ENCODE measurements at regions not wholly inside any gene's neighbourhood (a gene's known extent, or its start where the extent isn't known, plus 50 kb on each side); places are given as distances from the start of the nearest gene placed in this dataset.

GRCh38 chr2:226031647-226032501 is 632.4 kb downstream of the NYAP2 start:
- Histone ChIP-seq H3K4me1 (ENCODE audit: control insufficient read depth, insufficient read depth, low read length) (peaks cover 10% of the 10 kb centered on the region), H3K9ac (ENCODE audit: low read depth, low read length) (no peak overlapping the region), H3K36me3 (ENCODE audit: control insufficient read depth, insufficient read depth, low read length) (no peaks in the 10 kb centered on the region), H3K4me3 (ENCODE audit: low read depth, low read length) (peak overlapping the region; percentile 76), H3K9me3 (ENCODE audit: control insufficient read depth, insufficient read depth, low read length) (no peaks in the 10 kb centered on the region), H3K27me3 (ENCODE audit: control insufficient read depth, insufficient read depth, low read length) (peaks cover 10% of the 10 kb centered on the region)

- no peaks in the 10 kb centered on the region for H3K9me3 ChIP-seq (ENCODE audit: control insufficient read depth, insufficient read depth, low read length)
These were observed 631.5 kb downstream of the NYAP2 start for GRCh38 chr2:226030788-226031646.

DNA sequence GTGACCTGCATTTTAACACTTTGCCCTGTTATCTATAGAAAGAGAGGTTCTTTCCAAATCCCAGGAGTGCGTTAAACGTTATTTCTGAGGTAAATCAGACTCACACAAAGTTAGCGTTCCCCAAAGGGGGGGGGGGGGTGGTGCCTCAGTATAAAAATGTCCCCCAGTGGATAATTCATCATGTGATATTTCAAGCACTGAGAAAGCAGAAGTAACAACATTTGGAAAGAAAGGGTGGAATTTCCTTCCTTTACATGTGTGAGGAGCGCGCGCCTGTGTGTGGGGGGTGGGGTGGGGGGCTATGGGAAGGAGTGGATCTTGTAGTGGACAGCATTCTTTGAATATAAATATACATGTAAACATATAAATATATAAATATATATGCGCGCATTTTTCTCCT is 630.9 kb downstream of the NYAP2 start:
- Histone ChIP-seq H3K4me3 (ENCODE audit: low read depth, low read length) (peak overlapping the region; percentile 76), H3K4me1 (ENCODE audit: control insufficient read depth, insufficient read depth, low read length) (peaks cover 10% of the 10 kb centered on the region), H3K9me3 (ENCODE audit: control insufficient read depth, insufficient read depth, low read length) (no peaks in the 10 kb centered on the region), H3K27me3 (ENCODE audit: control insufficient read depth, insufficient read depth, low read length) (peaks cover 10% of the 10 kb centered on the region), H3K9ac (ENCODE audit: low read depth, low read length) (no peak overlapping the region), H3K36me3 (ENCODE audit: control insufficient read depth, insufficient read depth, low read length) (no peaks in the 10 kb centered on the region)

More at GRCh38 chr2:226030788-226031646, 631.5 kb downstream of the NYAP2 start:
- H3K9ac ChIP-seq (ENCODE audit: low read depth, low read length) = peak overlapping the region; percentile 82
- peaks cover 10% of the 10 kb centered on the region for H3K27me3 ChIP-seq (ENCODE audit: control insufficient read depth, insufficient read depth, low read length)
- peaks cover 10% of the 10 kb centered on the region for H3K4me1 ChIP-seq (ENCODE audit: control insufficient read depth, insufficient read depth, low read length)
- H3K4me3 ChIP-seq (ENCODE audit: low read depth, low read length) = peak overlapping the region; percentile 76
- H3K36me3 ChIP-seq (ENCODE audit: control insufficient read depth, insufficient read depth, low read length) = no peaks in the 10 kb centered on the region

GRCh38 chr2:226023946-226024345 is 624.4 kb downstream of the NYAP2 start:
- no peaks in the 10 kb centered on the region for H3K9me3 ChIP-seq (ENCODE audit: control insufficient read depth, insufficient read depth, low read length)
- no peak overlapping the region for H3K9ac ChIP-seq (ENCODE audit: low read depth, low read length)
- no peaks in the 10 kb centered on the region for H3K27me3 ChIP-seq (ENCODE audit: control insufficient read depth, insufficient read depth, low read length)
- H3K36me3 ChIP-seq (ENCODE audit: control insufficient read depth, insufficient read depth, low read length) = no peaks in the 10 kb centered on the region
- H3K4me3 ChIP-seq (ENCODE audit: low read depth, low read length) = no peak overlapping the region
- H3K4me1 ChIP-seq (ENCODE audit: control insufficient read depth, insufficient read depth, low read length) = no peaks in the 10 kb centered on the region

- no peak overlapping the region for H3K9ac ChIP-seq (ENCODE audit: low read depth, low read length)
- no peaks in the 10 kb centered on the region for H3K4me1 ChIP-seq (ENCODE audit: control insufficient read depth, insufficient read depth, low read length)
- no peaks in the 10 kb centered on the region for H3K27me3 ChIP-seq (ENCODE audit: control insufficient read depth, insufficient read depth, low read length)
- H3K4me3 ChIP-seq (ENCODE audit: low read depth, low read length) = no peak overlapping the region
- no peaks in the 10 kb centered on the region for H3K9me3 ChIP-seq (ENCODE audit: control insufficient read depth, insufficient read depth, low read length)
- H3K36me3 ChIP-seq (ENCODE audit: control insufficient read depth, insufficient read depth, low read length) = no peaks in the 10 kb centered on the region
These were observed 623.9 kb downstream of the NYAP2 start for GRCh38 chr2:226023383-226023782.

GRCh38 chr2:226020956-226021355 is 621.4 kb downstream of the NYAP2 start:
- Histone ChIP-seq H3K9ac (ENCODE audit: low read depth, low read length) (no peak overlapping the region), H3K4me3 (ENCODE audit: low read depth, low read length) (no peak overlapping the region), H3K36me3 (ENCODE audit: control insufficient read depth, insufficient read depth, low read length) (no peaks in the 10 kb centered on the region), H3K9me3 (ENCODE audit: control insufficient read depth, insufficient read depth, low read length) (no peaks in the 10 kb centered on the region), H3K27me3 (ENCODE audit: control insufficient read depth, insufficient read depth, low read length) (no peaks in the 10 kb centered on the region), H3K4me1 (ENCODE audit: control insufficient read depth, insufficient read depth, low read length) (no peaks in the 10 kb centered on the region)

GRCh38 chr2:226020176-226020575 is 620.7 kb downstream of the NYAP2 start:
- no peak overlapping the region for H3K9ac ChIP-seq (ENCODE audit: low read depth, low read length)
- H3K4me3 ChIP-seq (ENCODE audit: low read depth, low read length) = no peak overlapping the region
- no peaks in the 10 kb centered on the region for H3K9me3 ChIP-seq (ENCODE audit: control insufficient read depth, insufficient read depth, low read length)
- no peaks in the 10 kb centered on the region for H3K36me3 ChIP-seq (ENCODE audit: control insufficient read depth, insufficient read depth, low read length)
- H3K4me1 ChIP-seq (ENCODE audit: control insufficient read depth, insufficient read depth, low read length) = no peaks in the 10 kb centered on the region
- no peaks in the 10 kb centered on the region for H3K27me3 ChIP-seq (ENCODE audit: control insufficient read depth, insufficient read depth, low read length)

DNA sequence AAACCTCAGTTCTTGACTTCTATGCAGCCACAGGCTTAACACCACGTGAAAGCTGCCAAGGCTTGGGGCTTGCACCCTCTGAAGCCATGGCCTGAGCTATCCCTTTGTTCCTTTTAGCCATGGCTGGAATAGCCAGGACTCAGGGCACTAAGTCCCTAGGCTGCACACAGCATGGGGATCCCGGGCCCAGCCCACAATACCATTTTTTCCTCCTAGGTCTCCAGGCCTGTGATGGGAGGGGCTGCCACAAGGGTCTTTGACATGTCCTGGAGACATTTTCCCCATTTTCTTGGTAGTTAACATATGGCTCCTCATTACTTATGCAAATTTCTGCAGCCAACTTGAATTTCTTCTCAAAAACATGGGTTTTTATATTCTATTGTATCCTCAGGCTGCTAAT is 619.1 kb downstream of the NYAP2 start:
- Histone ChIP-seq H3K36me3 (ENCODE audit: control insufficient read depth, insufficient read depth, low read length) (no peaks in the 10 kb centered on the region), H3K27me3 (ENCODE audit: control insufficient read depth, insufficient read depth, low read length) (no peaks in the 10 kb centered on the region), H3K9ac (ENCODE audit: low read depth, low read length) (no peak overlapping the region), H3K9me3 (ENCODE audit: control insufficient read depth, insufficient read depth, low read length) (no peaks in the 10 kb centered on the region), H3K4me3 (ENCODE audit: low read depth, low read length) (no peak overlapping the region), H3K4me1 (ENCODE audit: control insufficient read depth, insufficient read depth, low read length) (no peaks in the 10 kb centered on the region)

DNA sequence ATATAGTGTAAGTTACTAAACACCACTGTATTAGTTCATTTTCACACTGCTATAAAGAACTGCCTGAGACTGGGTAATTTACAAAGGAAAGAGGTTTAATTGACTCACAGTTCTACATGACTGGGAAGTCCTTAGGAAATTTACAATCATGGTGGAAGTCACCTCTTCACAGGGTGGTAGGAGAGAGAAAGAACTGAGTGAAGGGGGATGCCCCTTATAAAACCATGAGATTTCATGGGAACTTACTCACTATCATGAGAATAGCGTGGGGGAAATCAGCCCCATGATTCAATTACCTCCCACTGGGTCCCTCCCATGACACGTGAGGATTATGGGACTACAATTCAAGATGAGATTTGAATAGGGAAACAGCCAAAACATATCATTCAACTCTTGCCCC is 618.0 kb downstream of the NYAP2 start:
- Histone ChIP-seq H3K36me3 (ENCODE audit: control insufficient read depth, insufficient read depth, low read length) (no peaks in the 10 kb centered on the region), H3K4me3 (ENCODE audit: low read depth, low read length) (no peak overlapping the region), H3K9ac (ENCODE audit: low read depth, low read length) (no peak overlapping the region), H3K27me3 (ENCODE audit: control insufficient read depth, insufficient read depth, low read length) (no peaks in the 10 kb centered on the region), H3K9me3 (ENCODE audit: control insufficient read depth, insufficient read depth, low read length) (no peaks in the 10 kb centered on the region), H3K4me1 (ENCODE audit: control insufficient read depth, insufficient read depth, low read length) (no peaks in the 10 kb centered on the region)

DNA sequence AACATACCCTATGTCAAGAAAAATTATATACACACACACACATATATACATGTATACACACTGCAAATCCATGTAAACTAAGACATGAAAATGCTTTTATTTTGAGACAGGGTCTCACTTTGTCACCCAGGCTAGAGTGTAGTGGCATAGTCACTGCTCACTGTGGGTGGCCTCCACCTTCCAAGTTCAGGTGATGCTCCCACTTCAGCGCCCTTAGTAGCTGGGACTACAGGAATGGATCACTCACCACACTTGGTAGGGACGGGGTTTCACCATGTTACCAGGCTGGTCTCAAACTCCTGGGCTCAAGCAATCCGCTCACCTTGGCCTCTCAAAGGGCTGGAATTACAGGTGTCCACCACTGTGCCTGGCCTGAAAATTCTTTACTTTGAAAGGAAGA is 617.6 kb downstream of the NYAP2 start:
- Histone ChIP-seq H3K36me3 (ENCODE audit: control insufficient read depth, insufficient read depth, low read length) (no peaks in the 10 kb centered on the region), H3K9ac (ENCODE audit: low read depth, low read length) (no peak overlapping the region), H3K4me3 (ENCODE audit: low read depth, low read length) (no peak overlapping the region), H3K4me1 (ENCODE audit: control insufficient read depth, insufficient read depth, low read length) (no peaks in the 10 kb centered on the region), H3K27me3 (ENCODE audit: control insufficient read depth, insufficient read depth, low read length) (no peaks in the 10 kb centered on the region), H3K9me3 (ENCODE audit: control insufficient read depth, insufficient read depth, low read length) (no peaks in the 10 kb centered on the region)

DNA sequence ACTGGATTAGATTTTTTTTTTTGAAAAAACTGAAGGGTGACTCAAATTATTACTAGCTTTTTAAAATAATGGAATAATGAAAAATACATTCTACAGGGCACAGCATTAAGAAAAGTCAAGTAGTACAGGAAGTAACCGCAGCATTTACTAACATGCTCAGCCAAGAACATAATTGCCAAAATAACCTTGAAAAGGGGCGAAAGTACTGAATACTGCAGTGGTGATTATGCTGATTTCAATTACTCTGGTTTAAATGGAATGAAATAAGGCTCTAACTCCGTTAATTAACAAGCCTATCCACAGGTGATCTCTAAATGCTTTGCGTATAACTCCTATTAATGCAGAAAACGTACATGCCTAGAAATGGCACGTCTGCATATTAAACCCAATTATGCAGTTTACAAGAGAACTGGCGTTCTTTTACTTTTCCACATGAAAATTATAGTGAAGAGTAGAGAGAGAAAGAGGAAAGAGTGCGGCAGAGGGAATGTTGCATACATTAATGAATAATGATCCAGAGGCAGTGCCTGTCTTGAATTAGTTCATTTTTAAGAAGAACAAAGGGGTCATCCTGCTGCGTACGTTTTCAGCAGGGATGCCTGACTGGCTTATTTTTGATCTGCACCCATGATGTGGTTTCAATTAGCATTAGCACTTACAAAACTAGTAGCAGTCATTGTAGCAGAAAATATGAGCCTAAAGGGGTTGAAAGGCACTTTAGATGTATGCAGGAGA is 612.4 kb downstream of the NYAP2 start:
- Histone ChIP-seq H3K4me3 (ENCODE audit: low read depth, low read length) (no peak overlapping the region), H3K9me3 (ENCODE audit: control insufficient read depth, insufficient read depth, low read length) (no peaks in the 10 kb centered on the region), H3K9ac (ENCODE audit: low read depth, low read length) (no peak overlapping the region), H3K36me3 (ENCODE audit: control insufficient read depth, insufficient read depth, low read length) (no peaks in the 10 kb centered on the region), H3K27me3 (ENCODE audit: control insufficient read depth, insufficient read depth, low read length) (no peaks in the 10 kb centered on the region), H3K4me1 (ENCODE audit: control insufficient read depth, insufficient read depth, low read length) (no peaks in the 10 kb centered on the region)

Measured in iPS-15b (cell line).